Activated naive CD4-positive, alpha-beta T cell treated with anti-CD3 and anti-CD28 coated beads, Interleukin-2, amount 50 U/mL, for 24 hours (primary cell): ENCODE measurements at regions not wholly inside any gene's neighbourhood (a gene's known extent, or its start where the extent isn't known, plus 50 kb on each side); places are given as distances from the start of the nearest gene placed in this dataset.

Experiments
- H3K27ac Mint-ChIP-seq: one replicate; pipeline ENCODE4 v1.8.0; 2021; ENCODE audit warnings: mild to moderate bottlenecking, mixed read lengths
- H3K27me3 Mint-ChIP-seq: one replicate; pipeline ENCODE4 v1.8.0; 2021; ENCODE audit warnings: mixed read lengths
- H3K36me3 Mint-ChIP-seq: one replicate; pipeline ENCODE4 v1.8.0; 2021; ENCODE audit warnings: mixed read lengths
- H3K4me1 Mint-ChIP-seq: one replicate; pipeline ENCODE4 v1.8.0; 2021; ENCODE audit warnings: mixed read lengths
- H3K4me3 Mint-ChIP-seq: one replicate; pipeline ENCODE4 v1.8.0; 2021; ENCODE audit warnings: mild to moderate bottlenecking, mixed read lengths
- H3K9me3 Mint-ChIP-seq: one replicate; pipeline ENCODE4 v1.8.0; 2021; ENCODE audit warnings: mixed read lengths

- Mint-ChIP-seq H3K36me3 (no peaks in the 10 kb centered on the region), H3K27me3 (no peaks in the 10 kb centered on the region), H3K9me3 (peaks cover 29% of the 10 kb centered on the region), H3K4me1 (no peaks in the 10 kb centered on the region), H3K27ac (no peak overlapping the region), H3K4me3 (no peak overlapping the region)
Observed at GRCh38 chr1:80099713-80100112, 1093.2 kb upstream of the ADGRL4 start.

GRCh38 chr1:80085067-80085466 lies 1078.5 kb upstream of the ADGRL4 start:
- H3K4me1 Mint-ChIP-seq, result no peaks in the 10 kb centered on the region
- H3K27ac Mint-ChIP-seq, result no peak overlapping the region
- H3K36me3 Mint-ChIP-seq, result no peaks in the 10 kb centered on the region
- H3K27me3 Mint-ChIP-seq, result no peaks in the 10 kb centered on the region
- H3K4me3 Mint-ChIP-seq, result no peak overlapping the region
- H3K9me3 Mint-ChIP-seq, result no peaks in the 10 kb centered on the region

GRCh38 chr1:80083892-80084291 lies 1077.4 kb upstream of the ADGRL4 start:
- no peak overlapping the region for H3K27ac Mint-ChIP-seq

DNA sequence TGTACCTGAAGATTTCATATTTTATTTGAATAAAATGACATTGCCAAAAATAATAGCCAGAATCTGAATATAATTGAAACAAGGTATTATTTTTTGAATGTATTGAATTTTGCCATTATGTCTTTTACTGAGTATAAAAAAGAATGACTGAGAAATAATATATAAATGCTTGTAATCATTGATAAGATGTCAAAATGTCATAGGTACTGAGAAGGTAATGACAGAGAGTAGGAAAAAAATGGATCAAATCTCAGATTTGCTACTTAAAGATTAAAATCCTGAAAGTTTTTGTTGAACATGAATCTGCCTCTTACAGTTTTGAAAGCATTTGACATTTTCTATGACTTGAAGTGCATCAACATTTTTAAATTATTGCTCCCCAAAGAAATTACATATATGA lies 1069.9 kb upstream of the ADGRL4 start:
- Mint-ChIP-seq H3K27ac (no peak overlapping the region), H3K36me3 (no peaks in the 10 kb centered on the region), H3K4me3 (no peak overlapping the region), H3K4me1 (no peaks in the 10 kb centered on the region), H3K27me3 (no peaks in the 10 kb centered on the region), H3K9me3 (no peaks in the 10 kb centered on the region)

More at GRCh38 chr1:80083892-80084291, 1077.4 kb upstream of the ADGRL4 start:
- H3K27me3 Mint-ChIP-seq, result no peaks in the 10 kb centered on the region
- H3K9me3 Mint-ChIP-seq, result no peaks in the 10 kb centered on the region
- H3K36me3 Mint-ChIP-seq, result no peaks in the 10 kb centered on the region
- no peak overlapping the region for H3K4me3 Mint-ChIP-seq
- no peaks in the 10 kb centered on the region for H3K4me1 Mint-ChIP-seq

DNA sequence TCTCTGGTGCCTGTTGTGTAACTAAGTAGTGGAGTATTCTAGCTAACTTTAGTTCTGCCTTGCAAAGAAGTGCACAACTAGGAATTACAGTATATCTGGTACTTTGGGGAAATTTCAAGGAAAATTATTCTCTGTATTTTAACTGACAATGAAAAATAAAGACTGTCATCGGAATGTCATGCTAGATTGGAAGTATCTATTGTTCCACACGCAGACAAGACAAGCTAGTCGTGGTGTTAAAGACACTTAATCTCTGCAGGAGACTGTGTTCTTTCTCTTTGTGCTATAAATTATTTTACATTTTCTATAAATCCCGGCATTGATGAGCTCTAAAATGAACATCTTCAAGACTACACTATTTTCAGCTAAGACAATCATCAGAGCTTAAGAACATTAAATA lies 1068.8 kb upstream of the ADGRL4 start:
- no peak overlapping the region for H3K27ac Mint-ChIP-seq
- H3K27me3 Mint-ChIP-seq, result no peaks in the 10 kb centered on the region
- H3K9me3 Mint-ChIP-seq, result peaks cover 4% of the 10 kb centered on the region
- no peak overlapping the region for H3K4me3 Mint-ChIP-seq
- no peaks in the 10 kb centered on the region for H3K36me3 Mint-ChIP-seq
- no peaks in the 10 kb centered on the region for H3K4me1 Mint-ChIP-seq

GRCh38 chr1:80072563-80072962 lies 1066.0 kb upstream of the ADGRL4 start:
- Mint-ChIP-seq H3K4me3 (no peak overlapping the region), H3K4me1 (no peaks in the 10 kb centered on the region), H3K27me3 (no peaks in the 10 kb centered on the region), H3K9me3 (peaks cover 4% of the 10 kb centered on the region), H3K36me3 (no peaks in the 10 kb centered on the region), H3K27ac (no peak overlapping the region)

- no peak overlapping the region for H3K27ac Mint-ChIP-seq
- H3K36me3 Mint-ChIP-seq, result no peaks in the 10 kb centered on the region
- peaks cover 4% of the 10 kb centered on the region for H3K9me3 Mint-ChIP-seq
- no peaks in the 10 kb centered on the region for H3K4me1 Mint-ChIP-seq
- no peaks in the 10 kb centered on the region for H3K27me3 Mint-ChIP-seq
- H3K4me3 Mint-ChIP-seq, result no peak overlapping the region
Observed at GRCh38 chr1:80066060-80066459, 1059.5 kb upstream of the ADGRL4 start.

DNA sequence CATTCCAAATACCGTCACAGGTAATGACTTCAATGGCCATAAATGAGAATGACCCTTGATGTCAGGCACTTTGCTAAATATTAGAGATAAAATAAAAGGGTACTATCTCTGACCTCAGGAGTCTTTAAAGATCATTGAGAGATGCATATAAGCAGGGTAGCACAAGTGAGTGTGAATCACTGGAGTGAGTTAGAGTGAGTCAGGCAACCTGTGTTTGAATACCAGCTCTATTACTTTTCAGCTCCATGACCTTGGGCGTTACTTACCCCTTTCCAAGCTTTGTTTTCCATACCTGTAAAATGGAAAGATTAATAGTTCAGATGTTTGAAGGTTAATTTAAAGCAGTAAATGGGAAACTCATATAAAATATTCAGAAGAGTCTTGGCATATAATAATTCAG lies 1058.0 kb upstream of the ADGRL4 start:
- H3K36me3 Mint-ChIP-seq, result no peaks in the 10 kb centered on the region
- no peaks in the 10 kb centered on the region for H3K9me3 Mint-ChIP-seq
- H3K27ac Mint-ChIP-seq, result no peak overlapping the region
- no peak overlapping the region for H3K4me3 Mint-ChIP-seq
- H3K4me1 Mint-ChIP-seq, result no peaks in the 10 kb centered on the region
- H3K27me3 Mint-ChIP-seq, result no peaks in the 10 kb centered on the region

DNA sequence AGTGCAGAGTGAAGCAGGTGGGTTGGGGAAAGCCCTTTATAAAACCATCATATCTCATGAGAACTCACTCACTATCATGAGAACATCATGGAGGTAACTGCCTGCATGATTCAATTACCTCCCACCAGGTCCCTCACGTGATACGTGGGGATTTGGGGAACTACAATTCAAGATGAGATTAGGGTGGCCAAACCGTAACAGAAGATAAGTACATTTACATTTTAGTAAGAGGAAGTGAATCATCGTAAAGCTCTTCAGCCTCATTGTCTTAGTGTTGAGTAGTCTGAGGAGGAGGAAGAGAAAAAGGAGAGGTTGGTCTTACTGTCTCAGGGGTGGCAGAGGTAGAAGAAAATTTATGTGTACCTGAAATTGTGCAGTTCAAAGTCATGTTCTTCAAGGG lies 1053.4 kb upstream of the ADGRL4 start:
- H3K4me1 Mint-ChIP-seq, result no peaks in the 10 kb centered on the region
- H3K9me3 Mint-ChIP-seq, result no peaks in the 10 kb centered on the region
- no peaks in the 10 kb centered on the region for H3K27me3 Mint-ChIP-seq
- H3K36me3 Mint-ChIP-seq, result no peaks in the 10 kb centered on the region
- H3K4me3 Mint-ChIP-seq, result no peak overlapping the region
- no peak overlapping the region for H3K27ac Mint-ChIP-seq

- no peak overlapping the region for H3K27ac Mint-ChIP-seq
- H3K36me3 Mint-ChIP-seq, result no peaks in the 10 kb centered on the region
- no peaks in the 10 kb centered on the region for H3K27me3 Mint-ChIP-seq
Observed at GRCh38 chr1:80056179-80056578, 1049.6 kb upstream of the ADGRL4 start.

DNA sequence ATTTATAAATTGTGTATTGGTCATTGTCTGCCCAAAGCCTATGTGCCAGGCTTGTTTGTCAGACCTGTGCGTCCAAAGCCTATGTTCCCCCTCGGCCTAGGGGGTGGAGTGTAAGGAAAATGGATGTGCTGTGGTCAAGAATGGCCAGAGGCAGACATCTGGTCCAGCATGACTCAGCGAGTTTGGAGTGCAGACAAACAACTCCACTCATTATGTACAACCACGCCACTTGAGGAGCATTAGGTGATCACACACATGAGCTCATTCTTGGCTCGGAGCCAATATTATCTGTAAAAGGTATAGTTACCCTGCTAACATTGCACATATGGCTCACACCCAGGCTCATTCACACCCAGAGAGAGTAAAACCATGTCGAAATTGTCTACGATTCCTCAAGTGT lies 1047.6 kb upstream of the ADGRL4 start:
- no peak overlapping the region for H3K27ac Mint-ChIP-seq
- no peaks in the 10 kb centered on the region for H3K27me3 Mint-ChIP-seq
- no peaks in the 10 kb centered on the region for H3K4me1 Mint-ChIP-seq
- no peak overlapping the region for H3K4me3 Mint-ChIP-seq
- no peaks in the 10 kb centered on the region for H3K36me3 Mint-ChIP-seq
- no peaks in the 10 kb centered on the region for H3K9me3 Mint-ChIP-seq

More at GRCh38 chr1:80056179-80056578, 1049.6 kb upstream of the ADGRL4 start:
- H3K4me1 Mint-ChIP-seq, result no peaks in the 10 kb centered on the region
- H3K9me3 Mint-ChIP-seq, result no peaks in the 10 kb centered on the region
- no peak overlapping the region for H3K4me3 Mint-ChIP-seq

DNA sequence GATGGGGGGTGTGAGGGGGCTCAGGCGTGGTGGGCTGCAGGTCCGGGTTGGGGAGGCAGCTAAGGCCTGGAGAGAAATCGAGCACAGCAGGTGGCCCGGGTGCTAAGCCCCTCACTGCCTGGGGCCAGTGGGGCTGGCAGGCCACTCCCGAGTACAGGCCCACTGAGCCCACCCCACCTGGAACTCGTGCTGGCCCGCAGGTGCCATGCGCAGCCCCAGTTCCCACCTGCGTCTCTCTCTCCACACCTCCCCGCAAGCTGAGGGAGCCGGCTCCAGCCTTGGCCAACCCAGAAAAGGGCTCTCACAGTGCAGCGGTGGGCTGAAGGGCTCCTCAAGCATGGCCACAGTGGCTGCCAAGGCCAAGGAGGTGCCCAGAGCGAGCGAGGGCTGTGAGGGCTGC lies 1047.1 kb upstream of the ADGRL4 start:
- H3K36me3 Mint-ChIP-seq, result no peaks in the 10 kb centered on the region
- H3K4me1 Mint-ChIP-seq, result no peaks in the 10 kb centered on the region
- H3K27me3 Mint-ChIP-seq, result no peaks in the 10 kb centered on the region
- H3K4me3 Mint-ChIP-seq, result no peak overlapping the region
- H3K27ac Mint-ChIP-seq, result no peak overlapping the region
- H3K9me3 Mint-ChIP-seq, result no peaks in the 10 kb centered on the region

- Mint-ChIP-seq H3K9me3 (no peaks in the 10 kb centered on the region), H3K4me3 (no peak overlapping the region), H3K36me3 (no peaks in the 10 kb centered on the region), H3K4me1 (no peaks in the 10 kb centered on the region), H3K27ac (no peak overlapping the region), H3K27me3 (no peaks in the 10 kb centered on the region)
Observed at GRCh38 chr1:80050523-80050922, 1044.0 kb upstream of the ADGRL4 start.

- H3K9me3 Mint-ChIP-seq, result no peaks in the 10 kb centered on the region
- H3K27ac Mint-ChIP-seq, result no peak overlapping the region
- H3K36me3 Mint-ChIP-seq, result no peaks in the 10 kb centered on the region
- no peak overlapping the region for H3K4me3 Mint-ChIP-seq
- H3K27me3 Mint-ChIP-seq, result no peaks in the 10 kb centered on the region
- H3K4me1 Mint-ChIP-seq, result no peaks in the 10 kb centered on the region
Observed at GRCh38 chr1:80050085-80050484, 1043.6 kb upstream of the ADGRL4 start.

DNA sequence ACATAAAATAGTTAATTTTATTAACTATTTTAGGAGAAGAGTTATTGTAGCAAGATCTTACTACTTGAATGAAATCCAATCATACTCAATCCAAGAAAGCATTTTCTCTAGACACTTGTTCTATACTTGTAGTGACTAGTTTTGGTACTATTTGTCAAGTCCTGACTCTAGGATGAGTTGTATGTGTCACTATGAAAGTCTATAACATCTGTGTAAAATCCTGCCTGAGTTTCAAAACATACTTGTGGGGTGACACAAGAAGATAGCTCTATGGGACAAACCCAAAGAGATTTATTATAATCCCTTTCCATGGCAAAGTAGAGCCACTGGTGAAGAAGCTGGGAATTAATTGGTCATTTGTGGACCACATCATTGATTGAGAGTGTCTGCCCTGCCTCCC lies 1042.2 kb upstream of the ADGRL4 start:
- H3K4me1 Mint-ChIP-seq, result no peaks in the 10 kb centered on the region
- no peak overlapping the region for H3K4me3 Mint-ChIP-seq
- H3K27ac Mint-ChIP-seq, result no peak overlapping the region
- no peaks in the 10 kb centered on the region for H3K9me3 Mint-ChIP-seq
- H3K27me3 Mint-ChIP-seq, result no peaks in the 10 kb centered on the region
- no peaks in the 10 kb centered on the region for H3K36me3 Mint-ChIP-seq

DNA sequence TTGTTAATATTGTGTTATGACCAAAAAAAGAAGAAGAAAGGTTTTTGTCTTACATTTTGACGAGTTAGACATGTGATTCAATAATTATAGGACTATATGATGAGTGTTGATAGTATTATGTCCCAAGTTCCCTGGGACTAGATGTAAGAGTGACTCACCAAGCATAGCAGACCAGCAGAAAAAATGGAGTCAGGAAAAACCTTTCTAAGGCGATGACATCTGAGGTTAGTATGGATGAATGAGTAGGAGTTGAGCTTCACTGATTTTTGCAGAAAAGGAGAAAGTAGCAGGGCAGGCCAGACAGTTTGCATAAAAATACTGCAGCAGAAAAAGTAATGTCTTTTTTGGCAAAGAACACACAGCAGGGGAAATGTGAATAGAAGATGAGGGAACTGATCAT lies 1041.3 kb upstream of the ADGRL4 start:
- Mint-ChIP-seq H3K27ac (no peak overlapping the region), H3K36me3 (no peaks in the 10 kb centered on the region)

DNA sequence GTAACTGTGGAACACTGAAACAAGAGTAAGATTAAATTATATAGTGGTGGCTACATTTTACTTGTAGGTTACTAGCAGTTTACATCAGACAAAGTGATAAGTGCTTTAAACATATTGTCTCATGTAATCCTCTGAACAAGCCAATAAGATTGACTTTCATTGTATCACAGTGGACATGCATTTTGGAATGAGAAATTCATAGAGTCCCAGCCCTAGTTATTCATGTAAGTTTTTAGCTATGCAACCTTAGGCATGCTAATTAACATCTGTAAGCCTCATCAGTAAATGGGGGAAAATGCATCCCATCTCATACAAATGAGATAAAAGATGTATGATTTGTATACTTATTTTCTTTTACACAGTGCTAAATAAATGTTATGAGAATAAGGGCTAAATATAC lies 1038.1 kb upstream of the ADGRL4 start:
- Mint-ChIP-seq H3K4me1 (no peaks in the 10 kb centered on the region), H3K27me3 (no peaks in the 10 kb centered on the region), H3K36me3 (no peaks in the 10 kb centered on the region), H3K9me3 (no peaks in the 10 kb centered on the region), H3K27ac (no peak overlapping the region), H3K4me3 (no peak overlapping the region)

More for the DNA sequence above, 1041.3 kb upstream of the ADGRL4 start:
- Mint-ChIP-seq H3K4me1 (no peaks in the 10 kb centered on the region), H3K27me3 (no peaks in the 10 kb centered on the region), H3K4me3 (no peak overlapping the region), H3K9me3 (no peaks in the 10 kb centered on the region)
